ENCODE measurements at regions not wholly inside any gene's neighbourhood (a gene's known extent, or its start where the extent isn't known, plus 50 kb on each side); places are given as distances from the start of the nearest gene placed in this dataset.

DNA sequence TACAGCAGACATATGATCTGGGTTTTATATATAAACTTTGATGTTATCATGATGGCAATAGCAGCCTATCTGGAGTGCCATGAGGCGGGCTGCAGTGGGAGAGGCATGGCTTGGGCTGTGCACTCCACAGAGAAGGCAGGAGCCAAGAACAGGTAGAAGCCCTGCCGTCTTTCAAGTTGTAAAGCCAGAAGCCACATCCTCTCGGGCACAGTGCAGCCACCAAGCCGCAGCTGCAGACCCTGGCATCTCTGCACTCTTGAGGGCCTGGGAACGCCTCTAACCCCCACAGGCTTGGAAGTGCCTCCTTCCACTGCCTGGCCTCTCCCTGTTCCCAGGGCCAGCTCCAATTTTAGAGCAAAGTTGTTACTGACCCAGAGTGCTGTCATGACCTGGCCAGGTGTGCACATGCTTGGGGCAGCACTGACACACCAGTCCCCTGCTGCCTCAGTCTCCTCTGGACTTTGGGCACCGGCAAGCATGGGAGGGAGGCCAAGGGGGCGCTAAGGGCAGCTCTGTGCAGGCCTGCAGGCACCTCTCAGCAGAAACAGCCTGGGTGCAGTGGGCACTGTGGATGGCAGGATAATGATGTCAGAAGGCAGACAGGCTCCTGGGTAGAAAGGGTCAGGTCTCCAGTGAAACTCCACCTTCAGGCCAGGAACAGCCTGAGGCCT is 1619.8 kb upstream of the PRMT6 start:
- TF ChIP-seq CTCF (IDR thresholded peaks at IDR 0.05; ENCODE audit: extremely low read depth in 1 of 2, insufficient read depth in 1 of 2, low read depth in 1 of 2, low read length in 2 of 2) (no peak), EZH2 (IDR thresholded peaks at IDR 0.05; ENCODE audit: borderline replicate concordance, low read depth, low read length, severe bottlenecking) (no peak), POLR2AphosphoS5 (IDR thresholded peaks at IDR 0.05; ENCODE audit: insufficient read depth, low read depth, low read length) (no peak), POLR2A (IDR thresholded peaks at IDR 0.05; ENCODE audit: low read depth, low read length) (no peak), JUN (IDR thresholded peaks at IDR 0.05; ENCODE audit: borderline replicate concordance, insufficient read depth, insufficient read length, low read depth) (no peak), GATA2 (IDR thresholded peaks at IDR 0.05; ENCODE audit: insufficient read depth, insufficient read length, low read depth, low read length) (no peak)
- TF ChIP-seq, protein P1, sequence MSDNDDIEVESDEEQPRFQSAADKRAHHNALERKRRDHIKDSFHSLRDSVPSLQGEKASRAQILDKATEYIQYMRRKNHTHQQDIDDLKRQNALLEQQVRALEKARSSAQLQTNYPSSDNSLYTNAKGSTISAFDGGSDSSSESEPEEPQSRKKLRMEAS (IDR thresholded peaks at IDR 0.05; ENCODE audit: insufficient read depth, insufficient read length), result no peak

All from endothelial cell of umbilical vein (primary cell).